GM13976 (cell line): ENCODE measurements at regions not wholly inside any gene's neighbourhood (a gene's known extent, or its start where the extent isn't known, plus 50 kb on each side); places are given as distances from the start of the nearest gene placed in this dataset.
"Not testable (repeated sequence)": the region's sequence is repeated elsewhere in the genome, so short reads cannot be mapped to it uniquely, and the experiment has no call there.

ENCODE experiments used
- DNase-seq: peaks from one replicate; pipeline ENCODE4 v3.0.0; 2012; ENCODE audit warnings: low spot score
- in situ Hi-C: fragments of 300-500 bp; cut with MboI; formaldehyde crosslinking; loops from one replicate; pipeline ENCODE4 v1.12.0; 2022; ENCODE audit warnings: low sequenced_read_pairs, mixed read lengths, inconsistent platforms; ENCODE audit not compliant: unreplicated experiment
- TF ChIP-seq, protein P1 (sequence below): IDR thresholded peaks from 2 replicates; pipeline ENCODE4 v1.5.1; 2012; ENCODE audit warnings: borderline replicate concordance, mild to moderate bottlenecking; ENCODE audit not compliant: insufficient read depth; ENCODE audit errors: extremely low read depth, missing control alignments, control extremely low read depth

DNA sequence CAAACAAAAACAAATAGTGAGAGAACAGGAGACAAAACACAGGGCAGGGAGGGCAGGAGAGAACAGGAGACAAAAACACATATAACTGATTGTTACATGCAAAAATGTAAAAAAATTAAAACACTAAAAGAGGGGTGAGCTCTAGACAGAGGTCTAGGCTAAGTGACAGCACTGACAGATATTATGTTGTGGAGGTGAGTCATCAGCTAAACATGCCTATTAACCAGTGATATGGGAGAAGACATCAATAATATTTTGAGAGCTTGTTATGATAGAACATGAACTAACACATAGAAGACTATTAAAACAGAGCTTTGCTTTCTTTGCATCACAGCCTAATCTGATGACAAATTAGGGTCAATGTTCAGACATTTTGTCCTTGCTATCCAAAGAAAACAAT lies 972.7 kb downstream of the PRIM2 start:
- in situ Hi-C loops, result no loop called here
- TF ChIP-seq, protein P1, sequence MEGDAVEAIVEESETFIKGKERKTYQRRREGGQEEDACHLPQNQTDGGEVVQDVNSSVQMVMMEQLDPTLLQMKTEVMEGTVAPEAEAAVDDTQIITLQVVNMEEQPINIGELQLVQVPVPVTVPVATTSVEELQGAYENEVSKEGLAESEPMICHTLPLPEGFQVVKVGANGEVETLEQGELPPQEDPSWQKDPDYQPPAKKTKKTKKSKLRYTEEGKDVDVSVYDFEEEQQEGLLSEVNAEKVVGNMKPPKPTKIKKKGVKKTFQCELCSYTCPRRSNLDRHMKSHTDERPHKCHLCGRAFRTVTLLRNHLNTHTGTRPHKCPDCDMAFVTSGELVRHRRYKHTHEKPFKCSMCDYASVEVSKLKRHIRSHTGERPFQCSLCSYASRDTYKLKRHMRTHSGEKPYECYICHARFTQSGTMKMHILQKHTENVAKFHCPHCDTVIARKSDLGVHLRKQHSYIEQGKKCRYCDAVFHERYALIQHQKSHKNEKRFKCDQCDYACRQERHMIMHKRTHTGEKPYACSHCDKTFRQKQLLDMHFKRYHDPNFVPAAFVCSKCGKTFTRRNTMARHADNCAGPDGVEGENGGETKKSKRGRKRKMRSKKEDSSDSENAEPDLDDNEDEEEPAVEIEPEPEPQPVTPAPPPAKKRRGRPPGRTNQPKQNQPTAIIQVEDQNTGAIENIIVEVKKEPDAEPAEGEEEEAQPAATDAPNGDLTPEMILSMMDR, result no peak
- no peak for DNase-seq

DNA sequence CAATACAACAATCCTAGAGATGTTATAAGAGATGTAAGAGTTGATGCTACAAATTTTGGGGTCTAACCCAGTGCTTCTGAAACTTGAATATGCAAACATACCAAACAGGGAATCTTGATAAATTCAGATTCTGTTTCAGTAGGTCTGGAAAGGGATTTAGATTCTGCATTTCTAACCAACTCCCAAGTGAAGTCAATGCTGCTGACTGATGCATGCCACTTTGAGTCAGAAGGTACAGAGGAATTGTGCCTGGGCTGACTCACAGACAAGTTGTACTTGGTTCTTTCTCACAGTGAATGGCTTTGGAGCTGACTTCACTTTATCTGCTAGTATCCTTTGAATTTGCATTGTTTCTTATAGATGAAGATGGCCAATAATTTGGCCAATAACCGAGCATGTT lies 973.9 kb downstream of the PRIM2 start:
- in situ Hi-C loops, result not testable (repeated sequence)

DNA sequence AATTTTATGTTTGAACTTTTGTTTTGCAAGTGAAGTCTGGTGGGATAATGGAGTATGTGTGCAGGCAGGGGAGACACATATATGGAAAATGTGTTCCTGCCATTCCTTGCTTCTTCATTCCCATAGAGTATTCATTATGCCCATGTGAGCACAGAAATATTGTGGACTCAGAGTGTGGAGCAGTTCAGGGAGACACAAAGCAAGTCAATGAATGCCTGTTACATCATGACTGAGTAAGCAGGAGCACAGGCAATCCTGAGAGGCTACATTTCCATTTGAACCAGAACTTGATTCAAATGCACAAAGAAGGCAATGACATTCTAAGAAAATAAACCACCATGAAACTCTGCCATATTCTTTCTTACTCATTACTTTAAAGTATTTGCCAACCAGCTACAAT lies 990.5 kb downstream of the PRIM2 start:
- DNase-seq, in situ Hi-C loops: not testable (repeated sequence)

More for the DNA sequence above, 973.9 kb downstream of the PRIM2 start:
- DNase-seq, result not testable (repeated sequence)

DNA sequence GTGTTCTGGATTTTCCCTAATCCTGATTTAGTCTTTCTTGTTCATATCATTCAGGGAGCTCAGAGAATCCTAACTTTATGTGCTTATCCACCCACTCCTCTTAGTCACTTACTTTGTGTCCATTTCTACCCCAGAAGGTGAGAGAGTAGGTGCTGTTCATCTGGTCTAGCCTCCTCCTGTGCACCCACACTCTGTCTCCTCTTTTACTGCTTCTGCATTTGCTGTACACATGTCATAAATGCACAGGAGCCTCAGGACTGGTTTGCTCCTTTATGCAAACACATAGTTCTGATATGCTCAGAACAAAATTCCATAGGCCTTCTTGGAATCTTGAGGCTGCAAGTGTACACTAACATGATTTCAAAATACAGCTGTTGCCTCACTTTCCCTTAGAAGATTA lies 1014.7 kb downstream of the PRIM2 start:
- DNase-seq, in situ Hi-C loops: not testable (repeated sequence)

DNA sequence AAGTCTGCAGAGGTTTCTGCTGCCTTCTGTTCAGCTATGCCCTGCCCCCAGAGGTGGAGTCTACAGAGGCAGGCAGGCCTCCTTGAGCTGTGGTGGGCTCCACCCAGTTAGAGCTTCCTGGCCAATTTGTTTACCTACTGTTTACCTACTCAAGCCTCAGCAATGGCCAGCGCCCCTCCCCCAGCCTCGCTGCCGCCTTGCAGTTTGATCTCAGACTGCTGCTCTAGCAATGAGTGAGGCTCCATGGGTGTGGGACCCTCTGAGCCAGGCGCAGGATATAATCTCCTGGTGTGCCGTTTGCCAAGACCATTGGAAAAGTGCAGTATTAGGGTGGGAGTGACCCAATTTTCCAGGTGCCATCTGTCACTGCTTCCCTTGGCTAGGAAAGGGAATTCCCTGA lies 1024.9 kb downstream of the PRIM2 start:
- DNase-seq, in situ Hi-C loops: not testable (repeated sequence)

DNA sequence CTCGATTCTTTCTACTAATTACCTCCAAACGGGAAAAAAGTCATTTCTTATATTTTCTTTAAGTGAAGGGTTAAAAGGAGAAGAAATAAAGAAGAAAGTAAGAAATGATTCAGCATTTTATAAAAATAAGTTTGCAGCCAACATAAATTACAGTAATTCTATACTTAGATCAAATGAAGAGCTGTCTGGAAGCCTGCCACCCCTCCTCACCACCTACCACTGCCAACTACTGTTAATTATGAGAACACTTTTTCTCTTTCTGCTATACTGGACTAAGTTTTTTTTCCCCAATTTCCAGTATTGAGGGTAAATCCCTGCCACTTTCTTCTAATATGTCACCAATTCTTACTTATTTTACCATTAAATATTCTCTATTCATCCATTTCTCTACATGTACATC lies 1030.1 kb downstream of the PRIM2 start:
- in situ Hi-C loops, DNase-seq: not testable (repeated sequence)

DNA sequence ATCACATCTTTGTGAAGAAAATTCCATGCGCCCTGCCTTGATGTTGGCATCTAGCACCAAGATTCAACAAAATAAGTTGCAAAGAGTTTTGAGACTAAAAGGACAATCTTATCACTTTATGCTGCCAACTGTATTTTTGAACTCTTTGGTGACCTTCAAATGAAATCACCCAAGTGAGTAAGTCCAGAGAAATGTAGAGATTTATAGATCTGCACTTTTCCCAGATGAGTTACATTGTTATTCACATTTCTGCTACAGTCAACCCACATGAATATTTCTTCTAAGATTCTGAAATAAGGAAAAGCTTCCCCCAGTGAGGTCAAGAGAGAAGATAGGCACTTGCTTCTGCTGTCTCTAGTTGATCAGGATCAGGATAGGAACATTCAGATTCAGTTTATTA lies 1034.2 kb downstream of the PRIM2 start:
- in situ Hi-C loops, DNase-seq: not testable (repeated sequence)

DNA sequence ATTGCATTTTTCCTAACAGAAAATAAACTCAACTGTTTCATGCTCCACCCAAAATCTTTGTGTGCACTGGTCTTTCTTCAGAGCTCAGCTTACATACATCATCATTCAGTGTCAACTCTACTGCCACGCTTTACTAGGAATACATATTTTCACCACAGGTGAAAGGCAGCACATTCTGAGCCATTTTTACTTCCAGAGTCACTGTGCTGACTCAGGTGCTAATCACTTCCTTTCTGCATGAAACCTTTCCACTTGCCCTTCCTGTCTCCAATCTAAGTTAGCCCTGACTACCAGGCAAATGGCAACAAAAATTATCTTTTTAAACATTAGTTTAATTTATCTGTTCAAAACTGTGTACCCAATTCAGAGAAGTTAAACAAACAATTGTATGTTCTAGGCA lies 1041.0 kb downstream of the PRIM2 start:
- DNase-seq, in situ Hi-C loops: not testable (repeated sequence)

DNA sequence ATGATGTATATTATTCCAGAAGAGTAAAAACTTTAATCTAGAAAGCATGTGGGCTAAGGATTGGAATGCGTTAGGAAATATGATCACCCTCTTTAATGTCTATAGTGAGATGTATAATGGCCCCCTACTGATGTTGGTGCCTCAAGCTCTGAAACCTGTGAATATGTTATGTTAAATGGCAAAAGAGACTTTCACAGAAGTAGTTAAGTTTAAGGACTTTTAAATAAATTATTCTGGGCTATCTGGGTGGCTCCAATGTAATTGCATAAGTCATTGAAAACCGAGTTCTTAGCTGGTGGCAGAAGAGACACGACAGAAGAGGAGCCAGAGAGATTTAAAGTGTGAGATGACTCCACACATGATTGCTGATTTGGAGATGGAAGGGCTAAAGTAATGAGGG lies 1048.4 kb downstream of the PRIM2 start:
- in situ Hi-C loops, result not testable (repeated sequence)

DNA sequence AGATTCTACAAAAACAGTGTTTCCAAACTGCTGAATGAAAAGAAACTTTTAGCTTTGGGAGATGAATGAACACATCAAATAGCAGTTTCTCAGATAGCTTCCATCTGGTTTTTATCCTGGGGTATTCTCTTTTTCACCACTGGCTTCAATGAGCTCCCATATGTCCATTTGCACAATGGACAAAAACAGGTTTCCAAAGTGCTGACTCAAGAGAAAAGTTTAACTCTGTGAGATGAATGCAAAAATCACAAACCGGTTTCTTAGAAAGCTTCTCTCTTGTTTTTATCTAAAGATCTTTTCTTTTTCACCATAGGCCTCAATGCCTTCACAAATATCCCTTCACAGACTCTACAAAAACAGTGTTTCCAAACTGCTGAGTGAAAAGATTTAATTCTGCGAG lies 1089.2 kb downstream of the PRIM2 start:
- DNase-seq, in situ Hi-C loops: not testable (repeated sequence)

More for the DNA sequence above, 1048.4 kb downstream of the PRIM2 start:
- DNase-seq, result not testable (repeated sequence)

DNA sequence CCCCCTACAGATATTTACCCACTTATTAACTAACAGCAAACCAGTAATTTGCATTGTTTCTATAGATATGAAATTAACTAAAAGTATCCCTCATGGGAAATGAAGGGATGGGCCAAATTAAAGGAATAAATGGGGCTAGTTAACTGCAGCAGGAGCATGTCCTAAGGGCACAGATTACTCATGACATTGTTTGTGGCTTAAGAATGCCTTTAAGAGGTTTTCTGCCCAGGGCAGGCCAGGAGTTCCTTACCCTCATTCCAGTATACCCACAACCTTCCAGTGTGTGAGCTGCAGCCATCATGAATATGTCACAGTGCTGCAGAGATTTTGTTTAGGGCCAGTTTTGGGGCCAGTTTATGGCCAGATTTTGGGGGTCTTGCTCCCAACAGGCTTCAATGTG lies 1101.9 kb downstream of the PRIM2 start:
- in situ Hi-C loops, result no loop called here
- no peak for DNase-seq
- TF ChIP-seq, protein P1, result no peak
